ENCODE measurements at regions not wholly inside any gene's neighbourhood (a gene's known extent, or its start where the extent isn't known, plus 50 kb on each side); places are given as distances from the start of the nearest gene placed in this dataset.

GRCh38 chr12:114512351-114512750, 106.4 kb upstream of the TBX5 start:
- H3K27me3 ChIP-seq (ENCODE audit: control insufficient read depth in 2 of 2, insufficient read depth in 2 of 2, low read length in 2 of 2) = no peaks in the 10 kb centered on the region
- DNase-seq (ENCODE audit: low read depth, low spot score) (no peak), FAIRE-seq (no peak)
- ChIA-PET POLR2A (no interaction called here), CTCF (interaction anchor here (2.7 kb wide), 1 partner anchor 532 kb away, joined by 14 read pairs; no protein-coding TSS in a partner anchor)
- no peak overlapping the region for H3K27ac ChIP-seq (ENCODE audit: insufficient read depth, low read depth, low read length)
- H3K4me3 ChIP-seq (replicated peaks in 1 of 3; ENCODE audit: insufficient read depth in 1 of 3, low read depth in 1 of 3, low read length in 3 of 3) = no peak overlapping the region
- BruUV-seq (replicated peaks) = no TSS peak
- no peaks in the 10 kb centered on the region for H4K20me1 ChIP-seq (replicated peaks; ENCODE audit: control insufficient read depth, extremely low read depth, insufficient read depth, low read length)
- no peak overlapping the region for H3K9ac ChIP-seq (replicated peaks; ENCODE audit: extremely low read depth, insufficient read depth, low read length)
- intact Hi-C loops (cut with micrococcal nuclease) (no loop called here), dilution Hi-C loops (cut with MboI; ENCODE audit: extremely low pct_ligation_motif_present, low sequenced_read_pairs) (no loop called here)
- H3K36me3 ChIP-seq (ENCODE audit: control insufficient read depth in 2 of 2, extremely low read depth in 1 of 2, insufficient read depth in 2 of 2, low read length in 2 of 2) = no peaks in the 10 kb centered on the region
- no peaks in the 10 kb centered on the region for H3K9me3 ChIP-seq (replicated peaks; ENCODE audit: control insufficient read depth, insufficient read depth, low read length)
- TF ChIP-seq EZH2 (IDR thresholded peaks at IDR 0.05; ENCODE audit: borderline replicate concordance, low read depth, low read length, severe bottlenecking) = no peak
- TF ChIP-seq GATA2 (IDR thresholded peaks at IDR 0.05; ENCODE audit: insufficient read depth, insufficient read length, low read depth, low read length) = no peak
- TF ChIP-seq POLR2A (IDR thresholded peaks at IDR 0.05; ENCODE audit: low read depth, low read length) = no peak
- TF ChIP-seq, protein P1, sequence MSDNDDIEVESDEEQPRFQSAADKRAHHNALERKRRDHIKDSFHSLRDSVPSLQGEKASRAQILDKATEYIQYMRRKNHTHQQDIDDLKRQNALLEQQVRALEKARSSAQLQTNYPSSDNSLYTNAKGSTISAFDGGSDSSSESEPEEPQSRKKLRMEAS (IDR thresholded peaks at IDR 0.05; ENCODE audit: insufficient read depth, insufficient read length) = no peak
- TF ChIP-seq JUN (IDR thresholded peaks at IDR 0.05; ENCODE audit: borderline replicate concordance, insufficient read depth, insufficient read length, low read depth) = no peak
- TF ChIP-seq, protein P2, sequence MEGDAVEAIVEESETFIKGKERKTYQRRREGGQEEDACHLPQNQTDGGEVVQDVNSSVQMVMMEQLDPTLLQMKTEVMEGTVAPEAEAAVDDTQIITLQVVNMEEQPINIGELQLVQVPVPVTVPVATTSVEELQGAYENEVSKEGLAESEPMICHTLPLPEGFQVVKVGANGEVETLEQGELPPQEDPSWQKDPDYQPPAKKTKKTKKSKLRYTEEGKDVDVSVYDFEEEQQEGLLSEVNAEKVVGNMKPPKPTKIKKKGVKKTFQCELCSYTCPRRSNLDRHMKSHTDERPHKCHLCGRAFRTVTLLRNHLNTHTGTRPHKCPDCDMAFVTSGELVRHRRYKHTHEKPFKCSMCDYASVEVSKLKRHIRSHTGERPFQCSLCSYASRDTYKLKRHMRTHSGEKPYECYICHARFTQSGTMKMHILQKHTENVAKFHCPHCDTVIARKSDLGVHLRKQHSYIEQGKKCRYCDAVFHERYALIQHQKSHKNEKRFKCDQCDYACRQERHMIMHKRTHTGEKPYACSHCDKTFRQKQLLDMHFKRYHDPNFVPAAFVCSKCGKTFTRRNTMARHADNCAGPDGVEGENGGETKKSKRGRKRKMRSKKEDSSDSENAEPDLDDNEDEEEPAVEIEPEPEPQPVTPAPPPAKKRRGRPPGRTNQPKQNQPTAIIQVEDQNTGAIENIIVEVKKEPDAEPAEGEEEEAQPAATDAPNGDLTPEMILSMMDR (IDR thresholded peaks at IDR 0.05; ENCODE audit: extremely low read depth in 1 of 2, insufficient read depth in 1 of 2, low read depth in 1 of 2, low read length in 2 of 2) = no peak
- TF ChIP-seq POLR2AphosphoS5 (IDR thresholded peaks at IDR 0.05; ENCODE audit: insufficient read depth, low read depth, low read length) = no peak
- TF ChIP-seq MYC (IDR thresholded peaks at IDR 0.05; ENCODE audit: low read depth, low read length) = no peak
- TF ChIP-seq FOS (IDR thresholded peaks at IDR 0.05; ENCODE audit: borderline replicate concordance, insufficient read depth, low read length) = no peak
- no peak overlapping the region for H2AFZ ChIP-seq (ENCODE audit: low read depth, low read length)
- no peaks in the 10 kb centered on the region for H3K9me1 ChIP-seq (replicated peaks; ENCODE audit: control insufficient read depth, extremely low read depth, insufficient read depth, low read length)
- no peaks in the 10 kb centered on the region for H3K4me1 ChIP-seq (ENCODE audit: control insufficient read depth, extremely low read depth, insufficient read depth, low read length)
- no peaks in the 10 kb centered on the region for H3K79me2 ChIP-seq (ENCODE audit: control insufficient read depth, insufficient read depth, low read length)
- H3K4me2 ChIP-seq (ENCODE audit: insufficient read depth, low read length) = no peak overlapping the region
